HepG2 (cell line): ENCODE measurements at regions not wholly inside any gene's neighbourhood (a gene's known extent, or its start where the extent isn't known, plus 50 kb on each side); places are given as distances from the start of the nearest gene placed in this dataset.

ENCODE experiments used
- ATAC-seq: fragments of 200-7000 bp; cut with Tn5 transposase; 3 replicates; pipeline ENCODE4 v1.9.1; 2020; ENCODE audit warnings: mild to moderate bottlenecking, moderate library complexity
- BruUV-seq: library from RNA; stranded (reverse); fragments of 400-500 nt; replicated peaks from 2 replicates; lab custom pipeline; 2021; lab: Mats Ljungman, UMichigan
- CTCF ChIA-PET: fragments of 300-600 bp; formaldehyde crosslinking; extraction: SDS; loops from one replicate; lab custom pipeline; 2021; ENCODE audit warnings: low total read pairs, inconsistent platforms, low intra/inter-chr PET ratio; lab: Yijun Ruan, JAX
- POLR2A ChIA-PET: fragments of 350-600 bp; sonication (Branson Sonifier 250); formaldehyde crosslinking; loops from one replicate; lab custom pipeline; 2020; ENCODE audit warnings: antibody characterized with exemption, inconsistent platforms; lab: Yijun Ruan, JAX
- DNase-seq: peaks from one replicate; pipeline ENCODE4 v3.0.0-alpha.2; 2015; ENCODE audit warnings: low spot score
- FAIRE-seq: peaks from 3 replicates; lab custom pipeline; 2011; peaks lifted over from hg19 to GRCh38; lab: Jason Lieb, UNC
- H2AFZ ChIP-seq: one replicate; pipeline ENCODE4 v1.6.1; 2011; ENCODE audit warnings: low read length, inconsistent platforms
- H3K27ac ChIP-seq: fragments of 300-600 bp; 3 replicates; pipeline ENCODE4 v1.8.0; 2011; ENCODE audit warnings: mixed run types, mild to moderate bottlenecking, mixed read lengths, low read length, inconsistent platforms; ENCODE audit not compliant: insufficient read depth; ENCODE audit errors: extremely low read length
- H3K27me3 ChIP-seq, 2 experiments: fragments of 200-600 bp in 1 of 2; 2 replicates in 1 of 2; 3 replicates in 1 of 2; pipeline versions ENCODE4 v1.6.0 to v1.8.0; 2011; ENCODE audit warnings: low read length in 2 of 2, mild to moderate bottlenecking in 2 of 2, moderate library complexity in 2 of 2, inconsistent platforms in 1 of 2; ENCODE audit not compliant: insufficient read depth in 2 of 2, control insufficient read depth in 1 of 2
- H3K36me3 ChIP-seq, 2 experiments: fragments of 200-600 bp in 1 of 2; replicated peaks in 1 of 2; 2 replicates in 1 of 2; 3 replicates in 1 of 2; pipeline versions ENCODE4 v1.5.1 to v1.8.0; 2011; ENCODE audit warnings: low read length in 2 of 2, inconsistent platforms in 1 of 2; ENCODE audit not compliant: insufficient read depth in 2 of 2, control insufficient read depth in 1 of 2
- H3K4me1 ChIP-seq: 2 replicates; pipeline ENCODE4 v1.5.1; 2012; ENCODE audit warnings: low read length, inconsistent platforms; ENCODE audit not compliant: insufficient read depth
- H3K4me2 ChIP-seq: 2 replicates; pipeline ENCODE4 v1.6.0; 2011; ENCODE audit warnings: low read depth, low read length, inconsistent platforms
- H3K4me3 ChIP-seq, 3 experiments: fragments of 200-600 bp in 1 of 3; sonication (generic), shearing (Covaris generic) in 1 of 3; replicated peaks in 1 of 3; 2 replicates each; pipeline ENCODE4 v1.5.1; 2011 to 2016; ENCODE audit warnings: low read length in 3 of 3, inconsistent platforms in 2 of 3, low read depth in 2 of 3, mild to moderate bottlenecking in 2 of 3, control low read depth in 1 of 3, mixed read lengths in 1 of 3; ENCODE audit not compliant: insufficient read depth in 1 of 3
- H3K79me2 ChIP-seq: one replicate; pipeline ENCODE4 v1.6.1; 2011; ENCODE audit warnings: low read length, inconsistent platforms; ENCODE audit not compliant: insufficient read depth
- H3K9ac ChIP-seq: 2 replicates; pipeline ENCODE4 v1.6.0; 2011; ENCODE audit warnings: mild to moderate bottlenecking, low read depth, low read length, inconsistent platforms; ENCODE audit not compliant: insufficient read depth
- H3K9me3 ChIP-seq: 2 replicates; pipeline ENCODE4 v1.5.1; 2012; ENCODE audit warnings: mild to moderate bottlenecking, low read length
- H4K20me1 ChIP-seq: 2 replicates; pipeline ENCODE4 v1.6.0; 2011; ENCODE audit warnings: inconsistent platforms, mild to moderate bottlenecking, low read length, moderate library complexity; ENCODE audit not compliant: insufficient read depth
- ESRRA ChIP-seq: sonication (generic); formaldehyde crosslinking; IDR thresholded peaks from 2 replicates; pipeline ENCODE4 v1.5.1; 2020; ENCODE audit warnings: mild to moderate bottlenecking, low read depth, missing genetic modification reagents
- ETV6 ChIP-seq: sonication (generic); formaldehyde crosslinking; conservative IDR thresholded peaks from 2 replicates; pipeline ENCODE4 v1.4.0; 2020; ENCODE audit warnings: missing genetic modification reagents
- IKZF1 ChIP-seq: fragments of 450-650 bp; IDR thresholded peaks from 2 replicates; pipeline ENCODE4 v1.7.1; 2016
- NFE2L1 ChIP-seq: sonication (generic); formaldehyde crosslinking; IDR thresholded peaks from 2 replicates; pipeline ENCODE4 v1.4.0; 2020; ENCODE audit warnings: missing genetic modification reagents, mild to moderate bottlenecking, borderline replicate concordance
- TBL1XR1 ChIP-seq: fragments of 150-350 bp; IDR thresholded peaks from 2 replicates; pipeline ENCODE4 v1.6.1; 2014; ENCODE audit warnings: borderline replicate concordance, low read length; ENCODE audit not compliant: partially characterized antibody
- TSC22D2 ChIP-seq: sonication (generic); formaldehyde crosslinking; IDR thresholded peaks from 2 replicates; pipeline ENCODE4 v1.5.1; 2020; ENCODE audit warnings: missing genetic modification reagents, mild to moderate bottlenecking, borderline replicate concordance
- ZNF136 ChIP-seq: sonication (generic); formaldehyde crosslinking; IDR thresholded peaks from 2 replicates; pipeline ENCODE4 v1.8.1; 2022; ENCODE audit warnings: low read depth, mild to moderate bottlenecking, moderate library complexity, missing genetic modification reagents
- ZNF331 ChIP-seq: sonication (generic); formaldehyde crosslinking; IDR thresholded peaks from 2 replicates; pipeline ENCODE4 v1.4.0; 2020; ENCODE audit warnings: missing genetic modification reagents
- ZNF746 ChIP-seq: sonication (generic); formaldehyde crosslinking; IDR thresholded peaks from 2 replicates; pipeline ENCODE4 v1.8.0; 2022; ENCODE audit warnings: mild to moderate bottlenecking, missing genetic modification reagents
- ZNF766 ChIP-seq: sonication (generic); formaldehyde crosslinking; IDR thresholded peaks from 2 replicates; pipeline ENCODE4 v1.5.0; 2020; ENCODE audit warnings: missing genetic modification reagents, borderline replicate concordance
- ZNF784 ChIP-seq: sonication (generic); formaldehyde crosslinking; IDR thresholded peaks from 2 replicates; pipeline ENCODE4 v1.5.1; 2020; ENCODE audit warnings: missing genetic modification reagents, mild to moderate bottlenecking, borderline replicate concordance
- WGBS: methylation state at CpG from one replicate; pipeline ENCODE4 v1.1.6; 2017; ENCODE audit warnings: low lambda C conversion rate; 5-methylcytosine and 5-hydroxymethylcytosine counted together
- in situ Hi-C: cut with HindIII; loops from 2 replicates; pipeline ENCODE4 v1.10.0; 2017; ENCODE audit warnings: low pct_unique_long_range_greater_than_20kb; ENCODE audit not compliant: extremely low pct_ligation_motif_present
- intact Hi-C: fragments of 100-400 bp; cut with micrococcal nuclease; formaldehyde crosslinking; loops from one replicate; pipeline ENCODE4 v1.10.0; 2022; ENCODE audit not compliant: unreplicated experiment
- TF ChIP-seq, protein P1 (sequence below), 2 experiments: sonication (generic) in 1 of 2; formaldehyde crosslinking in 1 of 2; IDR thresholded peaks; 2 replicates each; pipeline versions ENCODE4 v1.4.0 to v1.6.1; 2018 to 2020; ENCODE audit warnings: missing genetic modification reagents in 2 of 2, borderline replicate concordance in 1 of 2, low read depth in 1 of 2, mild to moderate bottlenecking in 1 of 2, missing biosample characterization in 1 of 2
- TF ChIP-seq, protein P2 (sequence below): sonication (generic); formaldehyde crosslinking; IDR thresholded peaks from 2 replicates; pipeline ENCODE4 v1.4.0; 2020; ENCODE audit warnings: mild to moderate bottlenecking, missing genetic modification reagents
- TF ChIP-seq, protein P3 (sequence below): sonication (generic); formaldehyde crosslinking; IDR thresholded peaks from 2 replicates; pipeline ENCODE4 v1.5.0; 2020; ENCODE audit warnings: missing genetic modification reagents

GRCh38 chr1:87196110-87196827 is 132.4 kb upstream of the LMO4 start:
- FAIRE-seq, result no peak

DNA sequence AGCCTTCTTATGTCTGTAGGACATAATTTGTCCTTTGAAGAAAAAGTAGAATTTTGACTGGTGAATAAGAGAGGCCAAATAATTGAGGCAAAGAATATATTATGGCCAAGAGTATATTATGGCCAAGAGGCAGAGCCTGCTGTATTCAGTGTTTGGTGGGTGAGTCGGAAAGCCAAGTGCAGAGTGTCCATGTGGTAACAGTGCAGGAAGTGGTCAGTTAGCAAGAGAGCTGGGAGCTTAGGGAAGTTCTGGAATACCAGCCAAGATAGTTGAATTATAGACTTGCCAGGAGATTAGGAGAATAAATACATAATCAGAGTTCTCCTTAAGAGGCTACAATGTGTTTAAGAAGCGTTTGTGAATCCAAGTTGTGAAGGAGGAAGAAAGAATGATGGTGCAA is 131.5 kb upstream of the LMO4 start:
- ChIA-PET CTCF (no interaction called here), POLR2A (no interaction called here)
- ATAC-seq (no peak), FAIRE-seq (no peak), DNase-seq (no peak)
- no peaks in the 10 kb centered on the region for H3K4me1 ChIP-seq
- H3K79me2 ChIP-seq, result no peaks in the 10 kb centered on the region
- no peak overlapping the region for H2AFZ ChIP-seq
- no peaks in the 10 kb centered on the region for H3K9me3 ChIP-seq
- no peak overlapping the region for H3K4me3 ChIP-seq
- H3K27me3 ChIP-seq, result 0 out of 5 replicates have a peak, but pooled peaks cover 0 to 6% of the 10 kb centered on the region in 2 experiments
- no peaks in the 10 kb centered on the region for H4K20me1 ChIP-seq
- in situ Hi-C loops (no loop called here), intact Hi-C loops (no loop called here)
- BruUV-seq, result no TSS peak
- no peak overlapping the region for H3K4me2 ChIP-seq
- no peak overlapping the region for H3K9ac ChIP-seq
- 1% methylated on average over 2 of the region's 2 CpGs for WGBS
- no peaks in the 10 kb centered on the region for H3K36me3 ChIP-seq
- H3K27ac ChIP-seq, result no peak overlapping the region
- TF ChIP-seq ZNF766 (CRISPR knock-in tag), result no peak
- TF ChIP-seq TBL1XR1, result no peak
- TF ChIP-seq ZNF136 (CRISPR knock-in tag), result no peak
- TF ChIP-seq, protein P1, sequence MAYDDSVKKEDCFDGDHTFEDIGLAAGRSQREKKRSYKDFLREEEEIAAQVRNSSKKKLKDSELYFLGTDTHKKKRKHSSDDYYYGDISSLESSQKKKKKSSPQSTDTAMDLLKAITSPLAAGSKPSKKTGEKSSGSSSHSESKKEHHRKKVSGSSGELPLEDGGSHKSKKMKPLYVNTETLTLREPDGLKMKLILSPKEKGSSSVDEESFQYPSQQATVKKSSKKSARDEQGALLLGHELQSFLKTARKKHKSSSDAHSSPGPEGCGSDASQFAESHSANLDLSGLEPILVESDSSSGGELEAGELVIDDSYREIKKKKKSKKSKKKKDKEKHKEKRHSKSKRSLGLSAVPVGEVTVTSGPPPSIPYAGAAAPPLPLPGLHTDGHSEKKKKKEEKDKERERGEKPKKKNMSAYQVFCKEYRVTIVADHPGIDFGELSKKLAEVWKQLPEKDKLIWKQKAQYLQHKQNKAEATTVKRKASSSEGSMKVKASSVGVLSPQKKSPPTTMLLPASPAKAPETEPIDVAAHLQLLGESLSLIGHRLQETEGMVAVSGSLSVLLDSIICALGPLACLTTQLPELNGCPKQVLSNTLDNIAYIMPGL (CRISPR knock-in tag; IDR thresholded peaks at IDR 0.05; ENCODE audit: borderline replicate concordance in 1 of 2, low read depth in 1 of 2), result no peak
- TF ChIP-seq ZNF746 (CRISPR knock-in tag), result no peak
- no peak for TF ChIP-seq NFE2L1
- TF ChIP-seq, protein P2, sequence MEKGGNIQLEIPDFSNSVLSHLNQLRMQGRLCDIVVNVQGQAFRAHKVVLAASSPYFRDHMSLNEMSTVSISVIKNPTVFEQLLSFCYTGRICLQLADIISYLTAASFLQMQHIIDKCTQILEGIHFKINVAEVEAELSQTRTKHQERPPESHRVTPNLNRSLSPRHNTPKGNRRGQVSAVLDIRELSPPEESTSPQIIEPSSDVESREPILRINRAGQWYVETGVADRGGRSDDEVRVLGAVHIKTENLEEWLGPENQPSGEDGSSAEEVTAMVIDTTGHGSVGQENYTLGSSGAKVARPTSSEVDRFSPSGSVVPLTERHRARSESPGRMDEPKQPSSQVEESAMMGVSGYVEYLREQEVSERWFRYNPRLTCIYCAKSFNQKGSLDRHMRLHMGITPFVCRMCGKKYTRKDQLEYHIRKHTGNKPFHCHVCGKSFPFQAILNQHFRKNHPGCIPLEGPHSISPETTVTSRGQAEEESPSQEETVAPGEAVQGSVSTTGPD (CRISPR knock-in tag), result no peak
- no peak for TF ChIP-seq ZNF784 (CRISPR knock-in tag)
- no peak for TF ChIP-seq ETV6 (CRISPR knock-in tag)

More at GRCh38 chr1:87196110-87196827, 132.4 kb upstream of the LMO4 start:
- ATAC-seq (no peak), DNase-seq (no peak)
- no peaks in the 10 kb centered on the region for H3K9me3 ChIP-seq
- no peak overlapping the region for H3K4me3 ChIP-seq
- no TSS peak for BruUV-seq
- intact Hi-C loops (no loop called here), in situ Hi-C loops (no loop called here)
- CTCF ChIA-PET, result no interaction called here
- peaks cover 0 to 10% of the 10 kb centered on the region in 2 experiments; a peak in 1 of 5 replicates for H3K27me3 ChIP-seq
- no peaks in the 10 kb centered on the region for H3K79me2 ChIP-seq
- H3K27ac ChIP-seq, result no peak overlapping the region
- 2% methylated on average over 7 of the region's 7 CpGs for WGBS
- no peak overlapping the region for H3K4me2 ChIP-seq
- no peaks in the 10 kb centered on the region for H4K20me1 ChIP-seq
- POLR2A ChIA-PET, result no interaction called here
- H2AFZ ChIP-seq, result no peak overlapping the region
- H3K36me3 ChIP-seq, result no peaks in the 10 kb centered on the region
- H3K4me1 ChIP-seq, result no peaks in the 10 kb centered on the region
- H3K9ac ChIP-seq, result no peak overlapping the region
- TF ChIP-seq, protein P3, sequence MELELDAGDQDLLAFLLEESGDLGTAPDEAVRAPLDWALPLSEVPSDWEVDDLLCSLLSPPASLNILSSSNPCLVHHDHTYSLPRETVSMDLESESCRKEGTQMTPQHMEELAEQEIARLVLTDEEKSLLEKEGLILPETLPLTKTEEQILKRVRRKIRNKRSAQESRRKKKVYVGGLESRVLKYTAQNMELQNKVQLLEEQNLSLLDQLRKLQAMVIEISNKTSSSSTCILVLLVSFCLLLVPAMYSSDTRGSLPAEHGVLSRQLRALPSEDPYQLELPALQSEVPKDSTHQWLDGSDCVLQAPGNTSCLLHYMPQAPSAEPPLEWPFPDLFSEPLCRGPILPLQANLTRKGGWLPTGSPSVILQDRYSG, result no peak
- TF ChIP-seq TSC22D2 (CRISPR knock-in tag) (no peak), IKZF1 (no peak), ZNF331 (CRISPR knock-in tag) (no peak), ESRRA (no peak)
